Adrenal gland (tissue), 5 donors: ENCODE measurements at regions not wholly inside any gene's neighbourhood (a gene's known extent, or its start where the extent isn't known, plus 50 kb on each side); places are given as distances from the start of the nearest gene placed in this dataset.

Experiments
- POLR2A ChIP-seq, 2 donors: fragments of 450-650 bp; IDR thresholded peaks; one replicate each; pipeline ENCODE4 v1.6.1; 2017; ENCODE audit warnings: antibody characterized with exemption in 2 of 2, mild to moderate bottlenecking in 2 of 2, moderate library complexity in 1 of 2
- TF ChIP-seq, protein P1 (sequence below), 6 experiments: fragments of 450-650 bp in 4 of 6; fragments of 200-600 bp in 2 of 6; sonication (generic) in 1 of 6; IDR thresholded peaks; 1 replicate in 5 of 6; 2 replicates in 1 of 6; pipeline versions ENCODE4 v1.5.1 to v1.8.0; 2016 to 2021; ENCODE audit warnings: antibody characterized with exemption in 6 of 6, mild to moderate bottlenecking in 2 of 6, moderate library complexity in 1 of 6
- donor health status: DM: no; HTN: no; CAD: no.

DNA sequence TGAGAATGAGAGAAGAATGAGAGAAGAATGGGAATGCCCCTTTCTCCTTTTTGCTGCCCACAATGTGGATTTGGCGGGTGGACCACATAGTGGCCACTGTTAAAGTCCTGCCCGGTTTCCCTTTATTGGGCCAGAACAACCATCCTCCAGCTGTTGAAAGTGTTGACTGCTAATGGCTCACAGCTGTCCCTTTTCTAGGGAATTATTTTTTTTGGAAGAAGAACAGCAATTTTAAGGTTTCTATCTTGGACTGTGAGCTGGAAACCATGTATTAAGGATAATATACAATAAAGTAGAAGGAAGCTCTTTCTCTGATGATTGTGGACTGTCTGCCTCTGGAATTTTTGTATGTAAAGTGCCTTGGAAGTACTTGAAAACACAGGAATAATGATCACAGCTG is 185.9 kb downstream of the DMRT2 start:
- TF ChIP-seq POLR2A (IDR thresholded peaks at IDR 0.05) = no peak
- TF ChIP-seq, protein P1, sequence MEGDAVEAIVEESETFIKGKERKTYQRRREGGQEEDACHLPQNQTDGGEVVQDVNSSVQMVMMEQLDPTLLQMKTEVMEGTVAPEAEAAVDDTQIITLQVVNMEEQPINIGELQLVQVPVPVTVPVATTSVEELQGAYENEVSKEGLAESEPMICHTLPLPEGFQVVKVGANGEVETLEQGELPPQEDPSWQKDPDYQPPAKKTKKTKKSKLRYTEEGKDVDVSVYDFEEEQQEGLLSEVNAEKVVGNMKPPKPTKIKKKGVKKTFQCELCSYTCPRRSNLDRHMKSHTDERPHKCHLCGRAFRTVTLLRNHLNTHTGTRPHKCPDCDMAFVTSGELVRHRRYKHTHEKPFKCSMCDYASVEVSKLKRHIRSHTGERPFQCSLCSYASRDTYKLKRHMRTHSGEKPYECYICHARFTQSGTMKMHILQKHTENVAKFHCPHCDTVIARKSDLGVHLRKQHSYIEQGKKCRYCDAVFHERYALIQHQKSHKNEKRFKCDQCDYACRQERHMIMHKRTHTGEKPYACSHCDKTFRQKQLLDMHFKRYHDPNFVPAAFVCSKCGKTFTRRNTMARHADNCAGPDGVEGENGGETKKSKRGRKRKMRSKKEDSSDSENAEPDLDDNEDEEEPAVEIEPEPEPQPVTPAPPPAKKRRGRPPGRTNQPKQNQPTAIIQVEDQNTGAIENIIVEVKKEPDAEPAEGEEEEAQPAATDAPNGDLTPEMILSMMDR (IDR thresholded peaks at IDR 0.05) = no peak
